Progenitor cell of endocrine pancreas (in vitro differentiated cells): ENCODE measurements at regions not wholly inside any gene's neighbourhood (a gene's known extent, or its start where the extent isn't known, plus 50 kb on each side); places are given as distances from the start of the nearest gene placed in this dataset.

ENCODE experiments used
- DNase-seq: peaks from one replicate; pipeline ENCODE4 v3.0.0; 2021; ENCODE audit warnings: low spot score; ENCODE audit not compliant: unreplicated experiment
- H3K27ac Mint-ChIP-seq: 2 replicates; pipeline ENCODE4 v1.8.0; 2021; ENCODE audit warnings: mild to moderate bottlenecking, moderate library complexity, mixed read lengths
- H3K27me3 Mint-ChIP-seq: 2 replicates; pipeline ENCODE4 v1.8.0; 2021; ENCODE audit warnings: mixed read lengths
- H3K36me3 Mint-ChIP-seq: 2 replicates; pipeline ENCODE4 v1.8.0; 2022; ENCODE audit warnings: mixed read lengths; ENCODE audit not compliant: insufficient read depth
- H3K4me1 Mint-ChIP-seq: 2 replicates; pipeline ENCODE4 v1.8.0; 2021; ENCODE audit warnings: low read depth, mixed read lengths
- H3K4me3 Mint-ChIP-seq: 2 replicates; pipeline ENCODE4 v1.8.0; 2021; ENCODE audit warnings: low read depth, mild to moderate bottlenecking, moderate library complexity, mixed read lengths
- H3K9me3 Mint-ChIP-seq: 2 replicates; pipeline ENCODE4 v1.8.0; 2021; ENCODE audit warnings: low read depth, mixed read lengths
- TF ChIP-seq, protein P1 (sequence below): fragments of 200-600 bp; sonication (generic); IDR thresholded peaks from one replicate; pipeline ENCODE4 v1.5.0; 2021; ENCODE audit warnings: antibody characterized with exemption, mild to moderate bottlenecking; ENCODE audit not compliant: unreplicated experiment

DNA sequence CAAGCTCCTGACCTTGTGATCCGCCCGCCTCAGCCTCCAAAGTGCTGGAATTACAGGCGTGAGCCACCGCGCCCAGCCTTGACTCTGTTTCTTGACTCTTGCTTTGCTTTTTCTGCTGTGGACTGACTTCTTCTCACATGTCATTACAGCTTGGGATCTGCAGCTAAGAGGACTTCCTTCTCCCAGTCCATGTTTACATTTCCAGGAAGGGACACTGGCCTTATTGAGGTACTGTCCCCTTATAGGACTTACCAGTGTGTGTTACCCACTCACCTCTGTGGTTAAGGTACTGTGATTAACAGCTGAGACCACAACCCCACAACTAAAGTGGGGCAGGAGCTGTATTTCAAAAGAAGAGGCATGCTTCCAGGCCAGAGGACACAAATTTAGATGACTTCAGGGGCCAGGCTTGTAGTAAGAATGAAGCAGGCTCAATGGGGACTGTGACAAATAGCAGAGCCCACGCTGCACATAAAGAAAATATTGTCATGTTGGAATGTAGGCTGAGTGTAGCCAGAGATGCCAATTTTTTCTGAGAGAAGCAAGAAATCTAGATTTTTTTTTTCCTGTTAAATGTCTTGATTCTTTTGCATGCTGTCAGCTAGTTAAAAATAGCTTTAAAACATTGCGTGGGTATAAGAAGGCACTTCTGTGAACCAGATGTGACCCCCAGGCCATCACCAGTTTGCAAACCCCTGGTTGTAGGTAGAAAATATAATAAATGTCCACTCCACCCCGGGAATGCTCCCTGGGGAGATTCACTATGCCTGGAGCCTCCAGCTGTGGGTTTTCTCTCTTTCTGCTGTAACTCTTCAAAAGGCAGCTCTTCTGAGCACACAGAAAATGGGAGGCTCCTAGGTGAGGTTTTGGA is 75.0 kb downstream of the PTPDC1 start:
- no peak overlapping the region for H3K27ac Mint-ChIP-seq
- DNase-seq = no peak
- H3K27me3 Mint-ChIP-seq = no peaks in the 10 kb centered on the region
- H3K4me3 Mint-ChIP-seq = no peak overlapping the region
- H3K9me3 Mint-ChIP-seq = no peaks in the 10 kb centered on the region
- TF ChIP-seq, protein P1, sequence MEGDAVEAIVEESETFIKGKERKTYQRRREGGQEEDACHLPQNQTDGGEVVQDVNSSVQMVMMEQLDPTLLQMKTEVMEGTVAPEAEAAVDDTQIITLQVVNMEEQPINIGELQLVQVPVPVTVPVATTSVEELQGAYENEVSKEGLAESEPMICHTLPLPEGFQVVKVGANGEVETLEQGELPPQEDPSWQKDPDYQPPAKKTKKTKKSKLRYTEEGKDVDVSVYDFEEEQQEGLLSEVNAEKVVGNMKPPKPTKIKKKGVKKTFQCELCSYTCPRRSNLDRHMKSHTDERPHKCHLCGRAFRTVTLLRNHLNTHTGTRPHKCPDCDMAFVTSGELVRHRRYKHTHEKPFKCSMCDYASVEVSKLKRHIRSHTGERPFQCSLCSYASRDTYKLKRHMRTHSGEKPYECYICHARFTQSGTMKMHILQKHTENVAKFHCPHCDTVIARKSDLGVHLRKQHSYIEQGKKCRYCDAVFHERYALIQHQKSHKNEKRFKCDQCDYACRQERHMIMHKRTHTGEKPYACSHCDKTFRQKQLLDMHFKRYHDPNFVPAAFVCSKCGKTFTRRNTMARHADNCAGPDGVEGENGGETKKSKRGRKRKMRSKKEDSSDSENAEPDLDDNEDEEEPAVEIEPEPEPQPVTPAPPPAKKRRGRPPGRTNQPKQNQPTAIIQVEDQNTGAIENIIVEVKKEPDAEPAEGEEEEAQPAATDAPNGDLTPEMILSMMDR = no peak
- no peaks in the 10 kb centered on the region for H3K36me3 Mint-ChIP-seq
- H3K4me1 Mint-ChIP-seq = peaks cover 21% of the 10 kb centered on the region

DNA sequence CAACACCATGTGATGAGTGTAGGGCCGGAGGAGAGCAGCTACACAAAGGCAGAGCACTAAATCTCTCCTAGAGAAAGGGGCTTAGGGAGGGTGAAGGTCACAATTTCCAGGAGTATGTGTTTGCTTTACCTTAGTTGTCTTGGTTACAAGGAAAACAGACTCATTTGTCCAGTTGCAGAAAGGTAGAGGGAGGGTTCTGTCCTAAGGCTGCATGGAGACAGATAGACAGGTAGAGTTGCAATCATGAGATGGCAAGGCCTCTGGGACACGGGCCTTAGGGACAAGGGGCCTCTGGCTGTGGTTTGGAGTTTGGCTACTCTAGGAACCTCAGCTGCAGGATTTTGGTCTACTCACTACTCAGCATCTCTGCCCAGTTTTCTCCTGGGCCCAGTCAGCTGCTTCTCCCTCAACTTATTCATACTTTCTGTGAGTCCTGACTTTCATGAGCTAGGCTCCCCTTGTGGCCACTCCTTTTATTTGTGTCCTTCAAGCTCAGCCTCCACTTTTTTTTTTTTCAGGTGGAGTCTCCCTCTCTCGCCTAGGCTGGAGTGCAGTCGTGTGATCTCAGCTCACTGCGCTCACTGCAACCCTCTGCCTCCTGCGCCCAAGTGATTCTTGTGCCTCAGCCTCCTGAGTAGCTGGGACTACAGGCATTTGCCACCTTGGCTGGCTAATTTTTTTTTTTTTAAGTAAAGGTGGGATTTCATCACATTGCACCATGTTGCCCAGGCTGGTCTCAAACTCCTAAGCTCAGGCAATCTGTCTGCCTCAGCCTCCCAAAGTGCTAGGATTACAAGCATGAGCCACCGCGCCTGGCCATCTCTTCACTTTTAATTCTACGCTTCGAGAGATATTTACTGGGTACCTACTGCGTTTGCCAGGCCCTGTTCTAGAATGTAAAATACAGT is 76.6 kb downstream of the PTPDC1 start:
- peak overlapping the region; percentile 92 for H3K27ac Mint-ChIP-seq

DNA sequence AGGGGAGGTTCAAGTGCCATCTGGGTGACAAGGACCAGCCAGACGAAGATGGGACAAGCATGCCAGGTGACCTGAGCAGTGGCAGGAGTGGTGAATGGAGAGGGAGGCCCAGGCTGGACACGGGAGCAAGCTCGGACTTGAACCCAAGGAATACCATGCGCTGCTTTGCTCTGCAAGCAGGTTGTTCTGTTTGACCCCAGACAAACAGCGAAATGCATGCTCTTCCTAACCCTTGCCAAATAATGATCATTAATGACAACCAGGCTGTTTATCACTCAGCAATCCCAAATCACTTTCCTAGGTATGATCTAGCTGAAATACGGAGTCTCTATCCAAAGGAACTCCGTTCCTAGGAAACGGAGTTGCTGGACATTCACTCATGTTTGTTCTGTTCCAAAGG is 77.4 kb downstream of the PTPDC1 start:
- Mint-ChIP-seq H3K36me3 (no peaks in the 10 kb centered on the region), H3K9me3 (no peaks in the 10 kb centered on the region), H3K27ac (no peak overlapping the region), H3K4me3 (no peak overlapping the region), H3K27me3 (no peaks in the 10 kb centered on the region), H3K4me1 (peaks cover 23% of the 10 kb centered on the region)
- TF ChIP-seq, protein P1 = no peak
- no peak for DNase-seq

More for the DNA sequence above, 76.6 kb downstream of the PTPDC1 start:
- Mint-ChIP-seq H3K36me3 (no peaks in the 10 kb centered on the region), H3K4me1 (peaks cover 23% of the 10 kb centered on the region), H3K9me3 (no peaks in the 10 kb centered on the region), H3K27me3 (no peaks in the 10 kb centered on the region), H3K4me3 (peak overlapping the region; percentile 11)
- no peak for DNase-seq
- TF ChIP-seq, protein P1 = peak; percentile 29

DNA sequence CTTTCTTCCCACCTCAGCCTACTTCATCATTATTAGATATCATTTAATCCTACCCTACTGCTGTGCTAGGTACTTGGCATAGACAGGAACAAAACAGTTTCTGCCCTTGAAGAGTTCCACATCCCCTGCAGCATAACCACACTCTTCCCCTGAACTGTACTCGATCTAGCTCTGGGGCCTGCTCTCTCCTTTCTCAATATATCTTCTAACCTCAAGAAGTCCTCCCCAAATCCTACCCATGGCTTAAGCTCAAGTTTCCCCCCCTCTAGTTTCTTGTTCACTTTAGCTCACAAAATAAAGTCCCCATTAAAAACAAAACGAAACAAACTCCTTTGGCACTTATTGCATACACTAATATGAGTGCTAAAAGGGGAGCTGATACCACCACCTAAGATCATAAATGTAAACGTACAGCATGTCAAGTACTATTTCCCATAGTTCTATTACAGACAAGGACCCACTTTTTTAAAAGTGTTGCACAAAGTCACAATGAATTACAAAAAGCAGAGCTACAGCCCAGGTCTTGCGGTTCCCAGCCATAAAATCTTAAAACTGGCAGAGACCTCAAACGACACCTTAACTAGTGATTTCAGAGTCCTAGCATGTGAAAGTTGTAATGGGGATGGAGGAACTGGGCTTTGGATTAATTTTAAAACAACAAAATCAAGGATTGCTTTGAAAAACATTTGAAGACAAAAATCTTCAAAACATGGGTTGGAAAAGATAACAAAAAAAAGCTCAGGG is 80.7 kb downstream of the PTPDC1 start:
- no peaks in the 10 kb centered on the region for H3K9me3 Mint-ChIP-seq
- TF ChIP-seq, protein P1 = no peak
- H3K4me1 Mint-ChIP-seq = peaks cover 35% of the 10 kb centered on the region
- peak overlapping the region; percentile 66 for H3K4me3 Mint-ChIP-seq
- H3K36me3 Mint-ChIP-seq = no peaks in the 10 kb centered on the region
- peak overlapping the region; percentile 91 for H3K27ac Mint-ChIP-seq
- DNase-seq = no peak
- H3K27me3 Mint-ChIP-seq = no peaks in the 10 kb centered on the region
